ENCODE measurements at regions not wholly inside any gene's neighbourhood (a gene's known extent, or its start where the extent isn't known, plus 50 kb on each side); places are given as distances from the start of the nearest gene placed in this dataset.

- no peak for TF ChIP-seq CTCF (IDR thresholded peaks at IDR 0.05; ENCODE audit: low read depth, low read length, missing control alignments)
- no peaks in the 10 kb centered on the region for H3K27me3 ChIP-seq (replicated peaks)
- no peaks in the 10 kb centered on the region for H3K36me3 ChIP-seq (replicated peaks)
- peak overlapping the region; percentile 77 for H3K27ac ChIP-seq
- H3K4me3 ChIP-seq (ENCODE audit: low read depth, low read length): no peak overlapping the region
- in situ Hi-C loops (cut with HindIII; ENCODE audit: low pct_ligation_motif_present, low sequenced_read_pairs): no loop called here
- no peak for DNase-seq
These were observed 210.1 kb upstream of the CNR1 start for GRCh38 chr6:88376197-88376596.

GRCh38 chr6:88374553-88374952 is 208.4 kb upstream of the CNR1 start:
- DNase-seq: no peak
- Histone ChIP-seq H3K4me3 (ENCODE audit: low read depth, low read length) (no peak overlapping the region), H3K27me3 (replicated peaks) (no peaks in the 10 kb centered on the region), H3K36me3 (replicated peaks) (no peaks in the 10 kb centered on the region), H3K27ac (no peak overlapping the region)
- TF ChIP-seq CTCF (IDR thresholded peaks at IDR 0.05; ENCODE audit: low read depth, low read length, missing control alignments): no peak
- in situ Hi-C loops (cut with HindIII; ENCODE audit: low pct_ligation_motif_present, low sequenced_read_pairs): no loop called here

- Histone ChIP-seq H3K36me3 (replicated peaks) (no peaks in the 10 kb centered on the region), H3K27me3 (replicated peaks) (no peaks in the 10 kb centered on the region), H3K4me3 (ENCODE audit: low read depth, low read length) (no peak overlapping the region), H3K27ac (no peak overlapping the region)
- in situ Hi-C loops (cut with HindIII; ENCODE audit: low pct_ligation_motif_present, low sequenced_read_pairs): no loop called here
- TF ChIP-seq CTCF (IDR thresholded peaks at IDR 0.05; ENCODE audit: low read depth, low read length, missing control alignments): no peak
- DNase-seq: no peak
These were observed 205.3 kb upstream of the CNR1 start for GRCh38 chr6:88371480-88371879.

- Histone ChIP-seq H3K27me3 (replicated peaks) (no peaks in the 10 kb centered on the region), H3K27ac (no peak overlapping the region), H3K4me3 (ENCODE audit: low read depth, low read length) (no peak overlapping the region), H3K36me3 (replicated peaks) (no peaks in the 10 kb centered on the region)
- TF ChIP-seq CTCF (IDR thresholded peaks at IDR 0.05; ENCODE audit: low read depth, low read length, missing control alignments): no peak
- in situ Hi-C loops (cut with HindIII; ENCODE audit: low pct_ligation_motif_present, low sequenced_read_pairs): no loop called here
- no peak for DNase-seq
These were observed 204.1 kb upstream of the CNR1 start for GRCh38 chr6:88370127-88370710.

- in situ Hi-C loops (cut with HindIII; ENCODE audit: low pct_ligation_motif_present, low sequenced_read_pairs): no loop called here
- Histone ChIP-seq H3K4me3 (ENCODE audit: low read depth, low read length) (no peak overlapping the region), H3K27ac (peak overlapping the region; percentile 89), H3K36me3 (replicated peaks) (no peaks in the 10 kb centered on the region), H3K27me3 (replicated peaks) (no peaks in the 10 kb centered on the region)
- no peak for DNase-seq
- TF ChIP-seq CTCF (IDR thresholded peaks at IDR 0.05; ENCODE audit: low read depth, low read length, missing control alignments): no peak
These were observed 203.1 kb upstream of the CNR1 start for GRCh38 chr6:88369262-88369661.

Measured in brain microvascular endothelial cell (primary cell).